ENCODE measurements at regions not wholly inside any gene's neighbourhood (a gene's known extent, or its start where the extent isn't known, plus 50 kb on each side); places are given as distances from the start of the nearest gene placed in this dataset.

DNA sequence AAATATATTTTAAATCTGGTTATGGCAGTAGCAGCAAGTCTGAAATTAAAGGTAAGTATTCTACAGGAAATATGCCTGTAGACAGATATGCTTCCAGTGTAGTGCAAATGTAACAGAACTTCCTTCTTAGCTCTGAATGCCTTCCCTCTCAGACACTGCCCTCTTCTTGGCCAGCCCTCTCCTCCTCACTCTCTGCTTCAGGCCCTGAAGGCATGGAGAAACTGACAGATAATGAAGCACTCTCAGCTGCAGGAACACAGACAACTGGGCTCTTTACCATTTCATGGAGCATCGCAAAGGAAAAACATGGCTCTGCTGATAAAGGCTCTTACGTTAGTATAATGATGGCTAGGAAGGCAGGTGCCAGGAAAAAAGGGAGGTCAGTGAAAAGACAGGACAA is 431.5 kb upstream of the RASGEF1B start:
- peaks cover 8% of the 10 kb centered on the region; the same call in 1 of the 2 replicates for H3K4me1 ChIP-seq (ENCODE audit: insufficient read depth, low read length)
- 87% methylated on average over 2 of the region's 2 CpGs for WGBS

DNA sequence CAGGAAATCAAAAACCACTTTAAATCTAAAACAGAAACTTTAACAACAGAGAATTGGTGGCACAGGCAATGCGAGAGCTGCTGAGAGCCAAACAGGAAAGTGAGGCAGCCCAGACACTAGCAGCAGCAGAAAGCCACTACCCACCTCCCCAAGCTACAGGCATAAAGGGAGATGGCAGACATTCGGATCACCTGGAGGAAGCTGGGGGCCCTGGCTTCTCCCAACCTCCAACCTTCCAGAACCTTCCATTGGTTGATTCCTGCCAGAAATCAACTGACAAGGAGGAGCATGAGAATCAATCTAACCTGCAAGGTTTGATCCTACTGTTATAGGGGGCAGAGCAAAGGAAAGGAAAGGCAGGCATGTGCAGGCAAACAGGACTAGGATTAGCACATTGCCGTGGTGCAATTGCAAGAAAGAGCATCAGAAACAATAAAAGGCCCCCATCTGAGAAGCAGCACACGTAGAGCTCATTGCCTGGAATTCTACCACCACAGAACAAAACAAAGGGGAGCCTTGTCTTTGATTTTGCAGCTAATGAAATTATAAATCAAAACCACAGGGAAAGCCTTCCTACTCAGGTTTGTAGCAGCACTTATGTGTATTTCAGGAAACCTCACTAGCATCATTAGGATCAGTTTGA is 427.3 kb upstream of the RASGEF1B start:
- Histone ChIP-seq H3K9me3 (ENCODE audit: insufficient read depth, low read depth, low read length) (no peaks in the 10 kb centered on the region), H3K27me3 (ENCODE audit: insufficient read depth, low read length) (no peaks in the 10 kb centered on the region), H3K4me1 (ENCODE audit: insufficient read depth, low read length) (peaks cover 8% of the 10 kb centered on the region; the same call in 1 of the 2 replicates), H3K4me3 (ENCODE audit: low read length) (no peak overlapping the region), H3K27ac (ENCODE audit: low read depth, low read length) (no peak overlapping the region), H3K9ac (ENCODE audit: low read depth, low read length) (no peak overlapping the region), H3K36me3 (ENCODE audit: insufficient read depth, low read length) (no peaks in the 10 kb centered on the region)
- WGBS = 74% methylated on average over 4 of the region's 4 CpGs

More for the DNA sequence above, 431.5 kb upstream of the RASGEF1B start:
- Histone ChIP-seq H3K27ac (ENCODE audit: low read depth, low read length) (no peak overlapping the region), H3K4me3 (ENCODE audit: low read length) (no peak overlapping the region), H3K9me3 (ENCODE audit: insufficient read depth, low read depth, low read length) (no peaks in the 10 kb centered on the region), H3K9ac (ENCODE audit: low read depth, low read length) (no peak overlapping the region), H3K36me3 (ENCODE audit: insufficient read depth, low read length) (no peaks in the 10 kb centered on the region), H3K27me3 (ENCODE audit: insufficient read depth, low read length) (no peaks in the 10 kb centered on the region)

DNA sequence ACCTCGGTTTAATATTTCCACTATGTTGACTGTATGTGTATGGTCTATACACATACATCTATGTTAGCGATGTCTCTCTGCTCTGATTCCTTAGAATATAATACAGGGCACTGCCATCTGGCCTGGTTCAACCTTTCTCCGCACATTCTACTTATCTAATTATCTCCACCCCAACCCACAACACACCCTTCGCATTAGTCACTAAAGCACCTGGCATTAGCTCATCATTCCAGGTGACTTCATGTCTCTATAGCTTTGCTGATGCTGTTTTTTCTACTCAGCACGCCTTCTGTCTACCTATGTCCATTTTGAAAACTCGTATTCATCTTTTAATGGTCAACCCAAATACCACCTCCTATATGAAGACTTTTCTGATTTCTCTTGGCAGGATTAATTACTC is 425.2 kb upstream of the RASGEF1B start:
- Histone ChIP-seq H3K27me3 (ENCODE audit: insufficient read depth, low read length) (no peaks in the 10 kb centered on the region), H3K9ac (ENCODE audit: low read depth, low read length) (no peak overlapping the region), H3K4me1 (ENCODE audit: insufficient read depth, low read length) (peaks cover 9% of the 10 kb centered on the region), H3K4me3 (ENCODE audit: low read length) (no peak overlapping the region), H3K36me3 (ENCODE audit: insufficient read depth, low read length) (no peaks in the 10 kb centered on the region), H3K9me3 (ENCODE audit: insufficient read depth, low read depth, low read length) (no peaks in the 10 kb centered on the region), H3K27ac (ENCODE audit: low read depth, low read length) (no peak overlapping the region)
- 92% methylated on average over 6 of the region's 6 CpGs for WGBS

DNA sequence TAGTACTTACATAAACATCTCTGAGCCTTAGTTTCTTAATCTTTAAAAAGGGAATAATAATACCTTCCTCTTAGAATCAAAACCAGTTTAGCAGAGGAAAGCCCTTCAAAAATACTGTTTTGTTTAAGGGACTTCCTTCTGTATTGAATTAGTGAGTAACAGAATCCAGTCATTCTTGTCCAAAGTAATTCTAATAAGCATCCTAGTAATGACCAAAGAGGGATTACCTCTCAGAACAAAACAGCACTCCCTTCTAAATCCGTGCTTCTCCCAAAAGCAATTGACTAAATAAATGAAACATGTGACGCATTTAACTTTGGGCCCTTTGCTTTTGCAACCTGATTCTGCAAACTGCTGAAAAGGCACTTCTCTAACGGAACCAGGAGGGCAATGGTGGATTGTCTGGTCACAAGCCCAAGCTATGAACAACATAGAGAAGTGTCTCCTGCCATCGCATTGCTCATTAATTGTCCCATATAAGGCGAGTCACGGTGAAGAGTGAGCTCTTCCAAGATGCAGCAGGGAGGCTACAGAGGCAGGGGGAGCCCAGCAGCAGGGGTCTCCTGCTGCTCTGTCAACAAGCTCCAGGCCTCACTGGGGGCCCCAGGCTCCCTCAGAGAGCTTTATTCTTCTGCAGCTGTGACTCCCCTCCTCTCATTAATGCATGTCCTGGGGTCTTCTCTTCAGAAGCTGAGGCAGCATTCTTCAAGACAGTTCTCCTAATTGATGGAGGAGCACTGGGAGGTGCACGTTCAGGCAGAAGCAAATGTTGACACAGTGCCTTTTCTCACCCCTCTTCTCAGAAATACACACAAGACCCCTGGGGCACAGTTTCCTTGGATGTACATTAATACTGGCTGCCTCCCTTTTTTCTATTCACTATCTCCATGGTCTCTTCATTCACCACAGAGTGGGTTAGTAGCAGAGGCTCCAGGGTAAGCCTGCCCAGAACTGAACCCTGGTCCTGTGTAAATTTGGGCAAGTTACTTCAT is 419.6 kb upstream of the RASGEF1B start:
- Histone ChIP-seq H3K36me3 (ENCODE audit: insufficient read depth, low read length) (no peaks in the 10 kb centered on the region), H3K4me1 (ENCODE audit: insufficient read depth, low read length) (peaks cover 10% of the 10 kb centered on the region), H3K4me3 (ENCODE audit: low read length) (no peak overlapping the region), H3K27ac (ENCODE audit: low read depth, low read length) (no peak overlapping the region), H3K9ac (ENCODE audit: low read depth, low read length) (no peak overlapping the region), H3K9me3 (ENCODE audit: insufficient read depth, low read depth, low read length) (no peaks in the 10 kb centered on the region), H3K27me3 (ENCODE audit: insufficient read depth, low read length) (no peaks in the 10 kb centered on the region)
- 50% methylated on average over 7 of the region's 7 CpGs for WGBS

DNA sequence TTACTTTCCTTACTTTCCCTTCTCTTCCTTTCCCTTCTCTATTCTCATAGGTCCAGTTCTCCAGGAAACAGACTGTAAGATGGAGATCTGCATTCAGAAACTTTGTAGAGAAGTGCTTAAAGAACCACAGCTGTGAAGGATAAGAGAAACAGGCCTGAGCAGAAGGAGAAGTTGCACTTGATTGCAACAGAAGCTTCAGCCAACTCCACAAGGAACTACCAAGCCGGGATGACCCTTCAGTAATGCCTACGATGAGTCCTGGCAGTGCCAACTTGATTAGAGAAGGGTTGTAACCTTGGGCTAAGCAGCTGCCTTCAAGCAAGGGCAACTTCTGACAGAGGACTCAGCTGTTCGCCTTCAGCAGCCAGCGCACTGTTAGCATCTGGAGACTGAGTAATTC is 413.3 kb upstream of the RASGEF1B start:
- Histone ChIP-seq H3K27me3 (ENCODE audit: insufficient read depth, low read length) (no peaks in the 10 kb centered on the region), H3K9ac (ENCODE audit: low read depth, low read length) (no peak overlapping the region), H3K9me3 (ENCODE audit: insufficient read depth, low read depth, low read length) (no peaks in the 10 kb centered on the region), H3K4me1 (ENCODE audit: insufficient read depth, low read length) (no peaks in the 10 kb centered on the region), H3K27ac (ENCODE audit: low read depth, low read length) (no peak overlapping the region), H3K36me3 (ENCODE audit: insufficient read depth, low read length) (no peaks in the 10 kb centered on the region), H3K4me3 (ENCODE audit: low read length) (no peak overlapping the region)
- WGBS = 97% methylated on average over 4 of the region's 4 CpGs

DNA sequence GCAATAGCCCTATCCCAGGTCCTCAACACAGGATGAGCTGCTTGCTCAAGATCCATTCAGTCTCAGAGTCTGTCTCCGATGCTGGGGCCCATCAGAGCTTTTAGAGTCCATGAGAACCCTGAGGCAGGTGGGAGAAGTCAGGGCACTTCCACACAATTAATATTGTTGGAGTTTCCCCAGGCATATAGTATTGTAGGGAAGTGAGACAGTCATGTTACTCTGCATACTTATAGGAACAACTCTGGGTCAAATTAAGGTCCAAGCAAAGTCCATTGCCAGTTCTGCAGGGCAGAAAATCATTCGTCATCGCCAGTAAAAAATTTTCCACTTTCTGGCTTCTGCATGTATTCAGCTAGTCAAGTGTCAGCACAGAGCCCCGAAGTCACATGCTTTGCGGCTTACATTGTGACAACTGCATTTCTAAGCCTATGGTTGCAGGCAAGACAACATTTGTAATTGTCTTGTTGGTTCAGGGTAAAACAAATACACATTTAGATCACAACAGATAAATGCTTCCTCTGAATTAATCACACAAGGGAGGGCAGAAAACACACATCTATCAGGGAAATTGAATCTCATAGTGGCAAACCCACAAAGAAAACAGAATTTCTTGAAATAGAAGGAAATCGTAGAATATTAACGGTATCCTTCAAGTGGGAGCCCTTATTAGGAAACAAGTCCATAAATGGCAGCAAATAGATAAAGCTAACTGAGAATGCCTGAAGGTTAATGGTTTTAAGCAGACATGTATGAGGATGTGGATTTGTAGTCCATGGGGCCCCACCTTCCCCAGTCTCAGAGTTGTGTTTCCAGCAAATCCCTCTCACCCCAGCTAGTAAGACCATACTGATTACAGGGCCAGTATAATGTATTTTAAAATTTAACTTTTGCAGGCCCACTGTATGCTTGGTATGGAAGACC is 412.1 kb upstream of the RASGEF1B start:
- 97% methylated on average over 7 of the region's 7 CpGs for WGBS
- Histone ChIP-seq H3K9ac (ENCODE audit: low read depth, low read length) (no peak overlapping the region), H3K9me3 (ENCODE audit: insufficient read depth, low read depth, low read length) (no peaks in the 10 kb centered on the region), H3K36me3 (ENCODE audit: insufficient read depth, low read length) (no peaks in the 10 kb centered on the region), H3K27ac (ENCODE audit: low read depth, low read length) (no peak overlapping the region), H3K4me3 (ENCODE audit: low read length) (no peak overlapping the region), H3K27me3 (ENCODE audit: insufficient read depth, low read length) (no peaks in the 10 kb centered on the region), H3K4me1 (ENCODE audit: insufficient read depth, low read length) (no peaks in the 10 kb centered on the region)

DNA sequence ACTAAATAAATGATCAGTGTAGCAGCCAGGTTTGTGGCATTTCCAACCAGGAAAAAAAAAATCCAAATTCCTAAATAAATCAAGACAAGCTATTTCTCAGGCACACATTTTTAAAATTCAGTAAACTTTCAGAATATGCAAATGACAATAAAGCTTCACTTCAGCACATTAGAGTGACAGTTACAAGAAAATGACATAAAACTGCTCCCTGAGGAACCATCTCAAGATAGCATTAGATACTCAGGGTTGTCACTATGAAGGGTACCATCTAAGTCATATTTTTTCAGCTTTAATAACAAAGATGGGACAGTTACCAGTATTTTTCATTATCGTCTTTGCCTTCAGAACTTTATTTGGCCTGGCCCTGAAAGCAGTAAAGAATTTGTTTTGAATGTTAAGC is 411.3 kb upstream of the RASGEF1B start:
- Histone ChIP-seq H3K4me1 (ENCODE audit: insufficient read depth, low read length) (no peaks in the 10 kb centered on the region), H3K27me3 (ENCODE audit: insufficient read depth, low read length) (no peaks in the 10 kb centered on the region), H3K4me3 (ENCODE audit: low read length) (no peak overlapping the region), H3K27ac (ENCODE audit: low read depth, low read length) (no peak overlapping the region), H3K9me3 (ENCODE audit: insufficient read depth, low read depth, low read length) (no peaks in the 10 kb centered on the region), H3K9ac (ENCODE audit: low read depth, low read length) (no peak overlapping the region), H3K36me3 (ENCODE audit: insufficient read depth, low read length) (no peaks in the 10 kb centered on the region)
- 100% methylated on average over 1 of the region's 1 CpG for WGBS

DNA sequence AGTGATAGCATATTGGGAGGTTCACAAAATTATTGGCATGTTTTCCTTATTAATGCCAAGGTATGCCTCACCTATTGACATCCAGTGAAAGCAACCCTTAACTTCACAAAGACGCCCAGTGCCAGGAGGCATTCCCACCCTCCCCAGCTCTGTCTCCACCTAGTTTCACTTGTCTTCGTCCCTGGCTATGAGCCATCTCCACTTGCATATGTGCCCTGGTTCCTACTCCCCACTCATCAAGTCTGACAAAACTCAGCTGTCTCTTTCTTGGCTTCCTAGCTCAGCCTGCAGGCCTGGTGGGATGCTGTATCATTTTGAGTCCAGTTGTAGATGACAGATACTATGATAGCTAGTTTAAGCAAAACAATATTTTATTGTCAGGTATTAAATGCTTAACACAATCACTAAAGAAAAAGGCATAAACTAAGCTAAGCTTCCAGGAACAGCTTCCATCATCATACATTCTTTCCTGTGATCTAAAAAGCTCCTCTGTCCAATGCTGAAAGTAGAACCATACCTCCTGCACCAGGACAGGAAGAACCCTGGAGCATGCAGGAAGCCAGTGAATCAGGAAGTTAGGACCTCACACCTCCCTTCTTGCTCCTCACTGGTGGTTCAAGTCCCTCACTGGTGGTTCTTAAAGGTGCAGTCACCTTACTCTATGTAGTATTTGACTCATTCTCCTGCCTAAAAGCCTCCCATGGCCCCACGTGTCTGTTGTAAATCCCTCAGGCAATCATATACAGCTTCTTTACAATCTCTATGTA is 410.3 kb upstream of the RASGEF1B start:
- H3K9ac ChIP-seq (ENCODE audit: low read depth, low read length) = no peak overlapping the region
- no peaks in the 10 kb centered on the region for H3K27me3 ChIP-seq (ENCODE audit: insufficient read depth, low read length)
- no peaks in the 10 kb centered on the region for H3K36me3 ChIP-seq (ENCODE audit: insufficient read depth, low read length)
- no peak overlapping the region for H3K27ac ChIP-seq (ENCODE audit: low read depth, low read length)
- no peak overlapping the region for H3K4me3 ChIP-seq (ENCODE audit: low read length)
- WGBS = 88% methylated on average over 3 of the region's 3 CpGs
- H3K9me3 ChIP-seq (ENCODE audit: insufficient read depth, low read depth, low read length) = no peaks in the 10 kb centered on the region
- H3K4me1 ChIP-seq (ENCODE audit: insufficient read depth, low read length) = 0 out of 2 replicates have a peak, but pooled peaks cover under 1% of the 10 kb centered on the region

DNA sequence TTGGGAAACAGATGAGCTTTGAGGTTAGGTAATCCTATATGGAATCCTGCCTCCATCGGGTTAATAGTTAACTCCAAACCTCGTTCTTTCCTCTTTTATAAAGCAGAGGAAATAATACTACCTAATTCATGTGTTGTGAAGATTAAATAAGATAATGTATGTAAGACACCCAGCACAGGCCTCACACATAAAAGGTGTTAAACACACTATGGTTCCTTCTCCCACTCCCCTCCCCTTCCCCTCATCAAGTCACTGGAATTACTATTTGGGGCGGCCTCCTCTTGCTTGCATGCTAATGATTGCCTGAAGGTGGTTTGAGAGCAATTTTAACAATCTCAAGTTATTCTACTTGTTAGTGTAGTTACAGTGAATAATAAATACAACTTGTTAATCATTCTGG is 404.4 kb upstream of the RASGEF1B start:
- H3K36me3 ChIP-seq (ENCODE audit: insufficient read depth, low read length) = no peaks in the 10 kb centered on the region
- H3K27ac ChIP-seq (ENCODE audit: low read depth, low read length) = no peak overlapping the region
- no peaks in the 10 kb centered on the region for H3K27me3 ChIP-seq (ENCODE audit: insufficient read depth, low read length)
- H3K9ac ChIP-seq (ENCODE audit: low read depth, low read length) = no peak overlapping the region
- no peak overlapping the region for H3K4me3 ChIP-seq (ENCODE audit: low read length)
- H3K4me1 ChIP-seq (ENCODE audit: insufficient read depth, low read length) = peaks cover 29% of the 10 kb centered on the region
- peaks cover 11% of the 10 kb centered on the region for H3K9me3 ChIP-seq (ENCODE audit: insufficient read depth, low read depth, low read length)
- no CpG with 5 or more reads among the region's 3 CpGs for WGBS

DNA sequence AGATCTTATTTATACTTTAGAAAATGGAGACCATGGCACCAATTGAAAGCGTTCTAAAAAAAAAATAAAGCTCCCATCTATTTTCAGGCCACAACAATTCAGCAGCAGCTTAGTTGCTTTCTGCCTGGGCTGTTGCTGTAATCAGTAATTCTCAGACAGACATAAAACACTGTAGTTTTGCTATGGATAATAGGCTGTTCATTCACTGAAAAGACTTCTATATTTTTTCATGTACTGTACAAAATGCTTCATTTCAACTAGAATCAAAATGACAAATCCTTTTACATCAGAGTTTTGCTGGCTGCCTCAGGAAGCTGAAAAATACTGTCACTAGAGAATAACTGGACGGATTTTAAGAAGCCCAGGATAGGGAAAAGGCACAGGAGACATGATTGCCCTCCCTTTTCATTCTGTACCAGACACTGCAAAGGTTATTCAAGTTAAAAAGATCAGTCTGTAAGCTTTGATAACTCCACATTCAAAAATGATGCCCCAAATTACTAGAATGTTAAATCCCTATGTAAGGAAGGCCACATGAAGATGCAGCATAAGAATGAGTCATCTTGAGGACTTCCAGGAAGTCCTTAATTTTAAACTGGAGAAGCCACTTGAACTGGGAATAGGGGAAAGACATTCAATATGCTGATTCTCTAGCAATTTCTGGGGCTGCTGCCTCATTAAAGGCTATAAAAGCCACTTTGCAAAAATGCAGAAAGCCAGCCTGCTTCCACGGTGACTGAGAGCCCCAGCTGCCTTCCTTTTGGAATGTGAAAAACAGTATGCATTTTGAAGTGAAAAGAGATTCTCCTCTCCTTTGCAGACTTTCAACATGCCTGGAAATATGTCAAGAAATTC is 403.2 kb upstream of the RASGEF1B start:
- H3K4me3 ChIP-seq (ENCODE audit: low read length) = no peak overlapping the region
- no peak overlapping the region for H3K9ac ChIP-seq (ENCODE audit: low read depth, low read length)
- peaks cover 20% of the 10 kb centered on the region for H3K9me3 ChIP-seq (ENCODE audit: insufficient read depth, low read depth, low read length)
- H3K36me3 ChIP-seq (ENCODE audit: insufficient read depth, low read length) = no peaks in the 10 kb centered on the region
- 65% methylated on average over 3 of the region's 3 CpGs for WGBS
- H3K4me1 ChIP-seq (ENCODE audit: insufficient read depth, low read length) = peaks cover 29% of the 10 kb centered on the region
- no peaks in the 10 kb centered on the region for H3K27me3 ChIP-seq (ENCODE audit: insufficient read depth, low read length)
- H3K27ac ChIP-seq (ENCODE audit: low read depth, low read length) = no peak overlapping the region

Measured in HUES64 (cell line).